GM20000 (cell line): ENCODE measurements at regions not wholly inside any gene's neighbourhood (a gene's known extent, or its start where the extent isn't known, plus 50 kb on each side); places are given as distances from the start of the nearest gene placed in this dataset.

Experiments used
- DNase-seq: peaks from one replicate; pipeline ENCODE4 v3.0.0; 2012; ENCODE audit warnings: low spot score
- TF ChIP-seq, protein P1 (sequence below): IDR thresholded peaks from 2 replicates; pipeline ENCODE4 v1.5.1; 2012; ENCODE audit warnings: mild to moderate bottlenecking, control low read depth; ENCODE audit errors: extremely low read depth, missing control alignments

DNA sequence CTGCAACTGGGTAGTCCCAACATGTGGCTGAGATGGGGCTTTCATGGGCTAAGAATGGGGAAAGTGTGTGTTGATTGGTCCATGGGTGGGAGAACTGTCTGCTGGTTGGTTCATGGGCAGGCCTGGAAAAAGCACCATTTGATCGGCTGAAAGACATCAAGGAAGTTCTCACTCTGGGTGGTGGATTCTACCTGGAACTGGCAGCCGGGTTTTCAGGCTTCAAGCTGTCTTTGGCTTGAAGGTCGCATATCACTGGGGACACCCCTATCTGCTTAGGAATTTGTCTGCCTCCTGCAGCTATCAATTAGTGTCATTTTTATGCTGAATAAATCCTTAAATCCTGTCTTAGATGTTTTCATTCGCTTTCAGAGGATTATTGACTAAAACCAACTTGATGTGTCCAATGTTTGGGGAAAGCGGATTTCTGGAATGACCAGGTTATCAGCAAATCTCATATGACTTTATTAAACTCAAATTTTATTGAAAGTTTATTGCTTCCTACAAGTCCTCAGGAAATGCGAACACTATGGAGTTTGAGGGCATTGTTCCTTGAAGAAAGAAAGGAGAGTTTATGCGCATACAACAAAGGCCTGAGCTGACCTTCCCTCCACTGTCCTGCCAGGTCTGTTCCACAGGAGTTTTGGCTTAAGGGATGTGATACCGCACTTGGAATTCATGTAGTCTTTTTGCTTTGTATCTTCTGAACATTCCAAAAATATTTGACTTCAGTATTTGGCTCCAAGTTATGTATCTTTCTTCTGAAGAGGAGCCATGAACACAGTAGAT is 451.1 kb downstream of the TUSC1 start:
- no peak for DNase-seq
- TF ChIP-seq, protein P1, sequence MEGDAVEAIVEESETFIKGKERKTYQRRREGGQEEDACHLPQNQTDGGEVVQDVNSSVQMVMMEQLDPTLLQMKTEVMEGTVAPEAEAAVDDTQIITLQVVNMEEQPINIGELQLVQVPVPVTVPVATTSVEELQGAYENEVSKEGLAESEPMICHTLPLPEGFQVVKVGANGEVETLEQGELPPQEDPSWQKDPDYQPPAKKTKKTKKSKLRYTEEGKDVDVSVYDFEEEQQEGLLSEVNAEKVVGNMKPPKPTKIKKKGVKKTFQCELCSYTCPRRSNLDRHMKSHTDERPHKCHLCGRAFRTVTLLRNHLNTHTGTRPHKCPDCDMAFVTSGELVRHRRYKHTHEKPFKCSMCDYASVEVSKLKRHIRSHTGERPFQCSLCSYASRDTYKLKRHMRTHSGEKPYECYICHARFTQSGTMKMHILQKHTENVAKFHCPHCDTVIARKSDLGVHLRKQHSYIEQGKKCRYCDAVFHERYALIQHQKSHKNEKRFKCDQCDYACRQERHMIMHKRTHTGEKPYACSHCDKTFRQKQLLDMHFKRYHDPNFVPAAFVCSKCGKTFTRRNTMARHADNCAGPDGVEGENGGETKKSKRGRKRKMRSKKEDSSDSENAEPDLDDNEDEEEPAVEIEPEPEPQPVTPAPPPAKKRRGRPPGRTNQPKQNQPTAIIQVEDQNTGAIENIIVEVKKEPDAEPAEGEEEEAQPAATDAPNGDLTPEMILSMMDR = no peak

DNA sequence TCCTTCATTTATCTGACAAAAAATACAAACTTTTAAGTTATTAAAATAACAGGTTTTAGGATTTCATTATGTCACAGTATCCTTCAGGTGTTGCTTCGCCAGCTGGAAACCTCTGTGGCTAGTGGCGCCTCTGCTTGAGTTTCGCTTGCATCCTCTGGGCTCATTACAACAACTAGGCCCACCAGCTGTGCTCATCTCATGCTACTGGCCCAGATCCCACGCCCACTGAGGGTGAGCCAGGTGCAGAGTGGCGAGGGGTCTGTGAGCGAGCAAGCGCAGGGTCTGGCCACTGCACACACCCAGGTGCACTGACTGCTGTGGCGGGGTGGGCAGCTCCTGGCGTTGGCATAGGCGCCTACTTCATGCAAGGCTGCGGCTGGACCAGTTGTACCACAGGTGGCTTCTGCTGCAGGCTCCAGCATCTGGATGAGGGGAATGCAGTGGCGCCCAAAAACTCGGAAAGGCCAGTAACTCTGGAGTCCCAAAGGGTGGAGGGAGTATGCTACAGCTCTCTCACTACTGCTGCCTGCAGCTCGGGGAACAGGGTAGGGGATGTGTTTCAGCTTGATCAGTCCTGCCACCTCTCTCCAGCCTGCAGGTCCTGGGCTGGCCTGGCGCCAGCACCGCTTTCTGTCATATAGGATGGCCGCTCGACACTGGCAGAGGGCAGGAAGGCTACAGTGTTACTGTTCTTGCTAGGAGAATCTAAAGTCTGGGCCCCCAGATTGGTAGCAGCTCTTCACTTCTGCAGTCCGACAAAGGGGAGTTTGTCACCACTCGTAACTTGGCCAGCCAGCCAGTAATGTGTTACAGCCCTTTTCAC is 452.1 kb downstream of the TUSC1 start:
- no peak for DNase-seq
- TF ChIP-seq, protein P1 = no peak

DNA sequence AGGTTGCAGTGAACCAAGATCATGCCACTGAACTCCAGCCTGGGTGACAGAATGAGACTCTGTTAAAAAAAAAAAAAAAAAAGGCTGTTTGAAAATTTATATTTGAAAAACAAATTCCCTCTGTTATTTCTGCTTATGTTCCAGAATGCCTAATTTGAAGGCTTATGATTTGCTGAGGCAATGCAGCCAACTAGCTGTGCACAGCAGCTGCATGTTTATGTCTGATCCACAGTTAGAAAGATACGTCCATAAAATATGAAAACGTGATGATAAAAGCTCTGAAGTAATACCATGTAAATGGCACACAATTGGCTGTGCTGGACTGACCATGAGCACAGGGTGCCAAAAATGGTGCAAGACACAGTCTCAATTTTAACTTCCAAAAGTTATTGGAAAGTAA is 453.2 kb downstream of the TUSC1 start:
- TF ChIP-seq, protein P1 = no peak
- DNase-seq = no peak

DNA sequence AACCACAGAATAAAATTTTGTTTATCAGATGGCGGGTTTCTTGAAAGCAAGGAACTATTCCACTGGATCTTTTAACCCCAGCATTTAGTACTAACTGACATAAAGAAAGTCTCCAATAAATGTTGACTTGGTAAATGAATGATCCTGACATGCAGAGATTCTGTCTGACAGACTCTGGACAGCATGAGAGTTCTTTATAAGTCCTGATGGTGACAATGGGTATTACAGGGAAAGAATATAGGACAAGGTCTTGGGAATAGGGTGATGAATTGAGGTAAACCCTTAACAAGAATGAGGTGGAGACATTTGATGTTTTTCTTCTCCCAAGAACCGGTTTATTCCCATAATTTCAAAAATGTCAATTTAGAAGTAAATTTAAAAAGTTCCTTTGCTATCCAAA is 453.9 kb downstream of the TUSC1 start:
- TF ChIP-seq, protein P1 = no peak
- DNase-seq = no peak

DNA sequence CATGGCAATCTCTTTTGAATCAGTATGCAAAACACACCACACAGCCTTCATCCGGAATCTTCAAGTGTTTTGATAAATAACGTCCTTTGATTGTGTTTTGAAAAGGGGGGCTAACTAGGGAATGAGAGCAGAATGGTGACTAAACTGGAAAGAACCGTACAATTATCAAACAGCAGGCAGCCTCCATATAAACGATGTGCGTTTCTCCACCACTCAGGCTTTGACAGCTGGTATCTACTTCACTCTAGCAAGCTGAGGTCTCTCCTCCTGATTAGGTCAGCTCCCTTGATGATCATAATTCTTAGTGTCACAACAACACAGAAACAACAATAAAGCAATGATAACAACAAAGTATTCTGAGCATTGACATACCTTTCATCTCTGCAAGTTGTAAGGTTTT is 465.9 kb downstream of the TUSC1 start:
- DNase-seq = no peak
- TF ChIP-seq, protein P1 = no peak

DNA sequence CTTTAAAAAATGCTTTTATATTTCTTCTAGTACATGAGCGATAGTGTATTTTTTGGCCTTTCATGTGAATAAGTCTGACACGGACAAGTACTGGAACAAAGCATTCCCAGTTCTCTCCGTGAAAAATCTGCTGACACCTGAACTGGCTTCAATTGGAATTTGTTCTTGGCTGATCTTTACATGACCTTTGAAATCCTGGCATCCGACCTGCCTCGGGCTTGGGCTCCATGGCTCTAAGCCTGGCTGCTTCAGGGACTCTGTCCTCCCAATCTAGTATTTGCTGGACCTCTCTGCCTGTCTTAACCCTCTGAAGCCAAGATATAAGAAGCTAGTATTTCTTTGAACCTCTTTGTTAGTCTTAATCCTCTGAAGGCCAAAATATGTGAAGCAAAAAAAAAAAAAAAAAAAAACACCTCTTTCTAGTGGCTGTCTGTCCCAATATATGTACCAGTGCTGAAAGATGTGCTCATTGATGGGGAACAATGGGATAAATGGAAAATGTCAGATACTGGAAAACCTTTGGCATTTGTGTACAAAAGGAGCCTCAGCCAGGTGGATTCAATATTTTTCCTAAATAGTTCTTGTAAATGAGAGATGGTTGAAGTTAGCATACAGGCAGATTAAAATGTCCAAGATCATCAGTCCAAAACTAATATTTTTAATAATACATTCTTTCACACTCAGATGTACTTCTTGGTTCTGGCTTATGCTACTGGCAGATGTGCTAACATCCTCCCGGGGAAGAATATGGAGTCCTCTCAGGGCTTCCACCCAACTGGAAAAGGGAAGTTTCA is 470.6 kb downstream of the TUSC1 start:
- DNase-seq = no peak
- TF ChIP-seq, protein P1 = no peak

DNA sequence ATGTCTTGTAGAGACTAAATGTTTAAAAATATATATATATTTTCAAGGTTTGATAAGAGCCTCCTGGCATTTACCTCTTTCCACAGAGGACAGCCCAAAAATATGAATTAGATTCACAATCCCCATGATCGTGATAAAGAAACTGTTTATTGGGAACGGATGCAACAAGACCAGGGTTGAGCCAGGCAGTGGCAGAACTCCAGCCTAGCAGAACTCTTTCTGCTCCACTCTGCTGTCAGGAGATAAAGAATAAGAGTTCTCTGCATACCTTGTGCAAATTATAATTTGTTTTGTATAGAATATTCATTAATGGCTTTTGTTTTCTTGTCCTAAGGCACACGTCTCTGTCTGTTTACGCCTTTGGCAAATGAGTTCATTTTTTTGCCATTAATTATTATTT is 472.2 kb downstream of the TUSC1 start:
- TF ChIP-seq, protein P1 = no peak
- DNase-seq = no peak
